22Rv1 (cell line): ENCODE measurements at regions not wholly inside any gene's neighbourhood (a gene's known extent, or its start where the extent isn't known, plus 50 kb on each side); places are given as distances from the start of the nearest gene placed in this dataset.

Experiments used
- ZFX ChIP-seq: fragments of 450-650 bp; IDR thresholded peaks from 2 replicates; pipeline ENCODE4 v1.6.1; 2017; ENCODE audit warnings: antibody characterized with exemption, borderline replicate concordance
- TF ChIP-seq, protein P1 (sequence below): fragments of 450-650 bp; IDR thresholded peaks from 2 replicates; pipeline ENCODE4 v1.5.1; 2017; ENCODE audit warnings: mild to moderate bottlenecking

DNA sequence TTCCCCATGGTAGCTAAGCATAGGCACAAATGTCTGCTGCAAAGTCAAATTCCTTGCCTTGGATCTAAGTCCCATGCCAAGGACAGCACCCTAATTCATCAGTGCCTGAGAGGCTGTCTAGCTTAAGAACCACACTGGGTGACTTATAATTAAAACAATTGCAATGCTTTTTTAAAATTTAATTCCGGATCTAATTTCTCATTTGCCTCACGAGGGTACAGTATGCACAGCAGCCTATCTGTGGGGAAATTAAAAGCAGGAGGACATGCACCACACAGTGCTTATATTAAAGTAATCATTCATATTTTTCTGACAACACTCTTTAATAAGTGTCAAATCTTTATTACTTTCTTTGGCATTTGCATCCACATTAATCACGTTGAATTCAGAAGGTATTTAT, 378.8 kb downstream of the GPAM start:
- TF ChIP-seq, protein P1, sequence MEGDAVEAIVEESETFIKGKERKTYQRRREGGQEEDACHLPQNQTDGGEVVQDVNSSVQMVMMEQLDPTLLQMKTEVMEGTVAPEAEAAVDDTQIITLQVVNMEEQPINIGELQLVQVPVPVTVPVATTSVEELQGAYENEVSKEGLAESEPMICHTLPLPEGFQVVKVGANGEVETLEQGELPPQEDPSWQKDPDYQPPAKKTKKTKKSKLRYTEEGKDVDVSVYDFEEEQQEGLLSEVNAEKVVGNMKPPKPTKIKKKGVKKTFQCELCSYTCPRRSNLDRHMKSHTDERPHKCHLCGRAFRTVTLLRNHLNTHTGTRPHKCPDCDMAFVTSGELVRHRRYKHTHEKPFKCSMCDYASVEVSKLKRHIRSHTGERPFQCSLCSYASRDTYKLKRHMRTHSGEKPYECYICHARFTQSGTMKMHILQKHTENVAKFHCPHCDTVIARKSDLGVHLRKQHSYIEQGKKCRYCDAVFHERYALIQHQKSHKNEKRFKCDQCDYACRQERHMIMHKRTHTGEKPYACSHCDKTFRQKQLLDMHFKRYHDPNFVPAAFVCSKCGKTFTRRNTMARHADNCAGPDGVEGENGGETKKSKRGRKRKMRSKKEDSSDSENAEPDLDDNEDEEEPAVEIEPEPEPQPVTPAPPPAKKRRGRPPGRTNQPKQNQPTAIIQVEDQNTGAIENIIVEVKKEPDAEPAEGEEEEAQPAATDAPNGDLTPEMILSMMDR, result no peak
- no peak for TF ChIP-seq ZFX
